ENCODE measurements at regions not wholly inside any gene's neighbourhood (a gene's known extent, or its start where the extent isn't known, plus 50 kb on each side); places are given as distances from the start of the nearest gene placed in this dataset.

GRCh38 chr3:152677491-152677890, 157.4 kb upstream of the P2RY1 start:
- Mint-ChIP-seq H3K4me3 (no peak overlapping the region), H3K4me1 (peaks cover 8% of the 10 kb centered on the region in 2 experiments), H3K9me3 (no peaks in the 10 kb centered on the region), H3K27me3 (ENCODE audit: low read depth) (no peaks in the 10 kb centered on the region), H3K27ac (no peak overlapping the region), H3K36me3 (ENCODE audit: insufficient read depth in 1 of 3, low read depth in 3 of 3) (no peaks in the 10 kb centered on the region)
- Histone ChIP-seq H4K20me1 (ENCODE audit: control insufficient read depth, insufficient read depth, insufficient read length) (no peaks in the 10 kb centered on the region), H2BK20ac (ENCODE audit: low read depth, low read length, poor library complexity, severe bottlenecking) (no peak overlapping the region), H2BK5ac (ENCODE audit: insufficient read length, low read length) (no peak overlapping the region), H2BK120ac (ENCODE audit: low read depth, low read length, poor library complexity, severe bottlenecking) (no peak overlapping the region), H4K5ac (ENCODE audit: insufficient read length, low read depth, low read length) (no peak overlapping the region), H4K8ac (replicated peaks; ENCODE audit: insufficient read length, low read depth, low read length) (no peak overlapping the region), H3K27ac (ENCODE audit: insufficient read length, low read depth, low read length) (no peak overlapping the region), H2BK15ac (ENCODE audit: low read depth, low read length) (no peak overlapping the region), H3K4me2 (ENCODE audit: insufficient read depth, insufficient read length, low read length) (no peak overlapping the region), H3K9ac (ENCODE audit: extremely low read depth, insufficient read length, low read length) (no peak overlapping the region), H3K79me1 (ENCODE audit: insufficient read depth, low read depth, low read length, poor library complexity, severe bottlenecking) (no peaks in the 10 kb centered on the region), H3K23me2 (ENCODE audit: insufficient read length, low read depth, low read length, poor library complexity, severe bottlenecking) (no peaks in the 10 kb centered on the region), H3T11ph (ENCODE audit: low read length) (no peak overlapping the region), H3K79me2 (ENCODE audit: insufficient read depth, low read length) (no peaks in the 10 kb centered on the region), H4K91ac (ENCODE audit: insufficient read length, low read depth, low read length) (no peak overlapping the region), H3K56ac (ENCODE audit: insufficient read length, low read depth, low read length) (no peak overlapping the region), H2AFZ (ENCODE audit: low read length) (no peak overlapping the region), H2AK5ac (ENCODE audit: insufficient read length, low read length) (no peak overlapping the region), H3K27me3 (ENCODE audit: insufficient read depth, low read length) (no peaks in the 10 kb centered on the region), H2BK12ac (ENCODE audit: insufficient read length, low read depth, low read length) (no peak overlapping the region), H3K14ac (ENCODE audit: insufficient read depth, low read length) (no peak overlapping the region), H3K4me1 (ENCODE audit: insufficient read depth, low read length) (no peaks in the 10 kb centered on the region), H3K9me3 (ENCODE audit: control insufficient read depth, low read depth, low read length) (no peaks in the 10 kb centered on the region), H3K4ac (ENCODE audit: low read depth, low read length) (no peak overlapping the region), H3K23ac (ENCODE audit: insufficient read length, low read depth, low read length) (no peak overlapping the region), H3K18ac (ENCODE audit: insufficient read length, low read depth, low read length) (no peak overlapping the region)
- no peak for DNase-seq
- no CpG with 5 or more reads among the region's 2 CpGs for WGBS (ENCODE audit: extremely low coverage, insufficient read length, low lambda C conversion rate)
- TF ChIP-seq CTCF (conservative IDR thresholded peaks at IDR 0.05): no peak

All from H9 (cell line).